ENCODE measurements at regions not wholly inside any gene's neighbourhood (a gene's known extent, or its start where the extent isn't known, plus 50 kb on each side); places are given as distances from the start of the nearest gene placed in this dataset.
A peak's percentile ranks its signal among the peaks of the same experiment; 100 is the strongest.

DNA sequence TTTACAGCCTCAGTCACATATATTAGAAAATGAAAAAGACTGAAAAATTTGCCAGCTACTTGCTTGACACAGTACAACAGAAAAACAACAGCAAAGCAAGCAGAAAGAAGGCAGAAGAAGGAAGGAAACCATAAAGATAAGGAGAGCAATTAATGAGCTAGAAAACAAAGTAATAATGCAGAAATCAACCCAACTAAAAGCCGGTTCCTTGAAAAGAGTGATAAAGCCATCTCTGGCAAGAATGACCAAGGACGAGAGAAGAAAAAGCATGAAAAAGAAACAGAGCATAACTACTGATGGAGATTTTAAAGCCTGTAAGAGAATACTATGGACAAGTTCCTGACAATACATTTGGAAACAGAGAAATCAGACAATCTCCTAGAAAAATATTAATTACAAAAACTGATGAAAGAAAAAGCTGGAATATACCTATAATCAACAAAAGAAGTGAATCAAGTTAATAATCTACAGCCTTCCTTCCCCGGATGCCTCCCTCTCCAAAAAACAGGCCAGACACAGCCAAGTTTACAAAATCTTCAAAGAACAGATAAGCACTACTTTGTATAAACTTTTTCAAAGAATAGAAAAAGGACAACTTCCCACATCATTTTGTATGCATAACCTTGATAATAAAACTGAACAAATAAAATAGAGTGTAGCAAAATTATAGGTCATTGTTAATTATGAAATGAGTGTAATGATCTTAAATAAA, 204.0 kb downstream of the BAMBI start:
- Histone ChIP-seq H3K36me3 (ENCODE audit: low read depth, missing control alignments) (no peaks in the 10 kb centered on the region), H3K9me3 (no peaks in the 10 kb centered on the region), H3K27ac (peak overlapping the region in 1 of 2 donors; percentile 8), H3K4me1 (peaks cover 14% of the 10 kb centered on the region), H3K27me3 (no peaks in the 10 kb centered on the region), H3K4me3 (no peak overlapping the region)
- intact Hi-C loops (cut with DNase I; ENCODE audit: low total_unique reads), result no loop called here
- DNase-seq, result no peak
- WGBS, 2 donors, result 19 to 36% methylated on average over 3 of the region's 3 CpGs
- TF ChIP-seq POLR2A (IDR thresholded peaks at IDR 0.05) (no peak), CTCF (IDR thresholded peaks at IDR 0.05) (no peak)

GRCh38 chr10:28883741-28884423, 206.6 kb downstream of the BAMBI start:
- intact Hi-C loops (cut with DNase I; ENCODE audit: low total_unique reads), result no loop called here
- H3K4me1 ChIP-seq, result peaks cover 14% of the 10 kb centered on the region
- 78 to 86% methylated on average over 8 of the region's 8 CpGs for WGBS, 2 donors

DNA sequence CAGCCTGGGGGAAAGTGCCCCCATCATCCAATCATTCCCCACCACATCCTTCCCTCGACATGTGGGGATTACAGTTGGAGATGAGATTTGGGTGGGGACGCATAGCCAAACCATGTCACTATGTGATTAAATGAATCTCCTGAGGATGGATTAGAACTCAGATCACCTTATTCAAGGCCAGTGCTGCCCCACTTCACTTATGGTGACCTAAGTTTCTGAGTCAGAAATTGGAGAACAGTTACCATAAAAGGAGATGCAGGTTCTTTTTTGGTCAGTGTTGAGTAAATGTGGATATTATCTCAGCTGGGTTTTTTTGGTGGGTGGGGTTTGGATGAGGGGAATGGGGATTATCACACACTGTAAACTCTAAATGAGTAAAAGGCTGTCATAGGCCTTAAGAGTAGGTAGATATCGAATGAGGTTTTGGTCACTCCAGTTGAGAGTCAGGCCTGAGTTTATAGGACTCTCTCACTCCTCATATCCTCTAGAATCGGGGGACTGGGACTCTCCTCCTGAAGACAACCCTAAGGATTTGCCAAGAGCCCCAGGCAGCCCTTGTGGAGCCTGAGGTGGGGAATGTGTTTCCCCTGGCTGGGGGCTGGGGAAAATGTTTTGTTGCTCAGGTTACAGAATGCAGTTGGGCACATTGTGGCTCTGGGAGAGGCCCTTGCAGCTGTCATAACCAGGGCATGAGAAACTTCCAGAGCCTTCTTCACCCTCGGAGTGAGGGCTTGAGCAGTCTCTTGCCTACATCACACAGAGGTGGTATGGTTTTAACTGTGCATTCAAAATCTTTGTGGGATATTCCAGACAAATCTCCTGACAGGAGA, 213.0 kb downstream of the BAMBI start:
- H3K4me3 ChIP-seq, result no peak overlapping the region
- intact Hi-C loops (cut with DNase I; ENCODE audit: low total_unique reads), result no loop called here
- TF ChIP-seq CTCF (IDR thresholded peaks at IDR 0.05) (no peak), POLR2A (IDR thresholded peaks at IDR 0.05) (no peak)

More at GRCh38 chr10:28883741-28884423, 206.6 kb downstream of the BAMBI start:
- no peak overlapping the region for H3K27ac ChIP-seq
- H3K4me3 ChIP-seq, result no peak overlapping the region
- H3K9me3 ChIP-seq, result no peaks in the 10 kb centered on the region
- DNase-seq, result no peak
- TF ChIP-seq CTCF (IDR thresholded peaks at IDR 0.05) (no peak), POLR2A (IDR thresholded peaks at IDR 0.05) (no peak)
- no peaks in the 10 kb centered on the region for H3K27me3 ChIP-seq
- no peaks in the 10 kb centered on the region for H3K36me3 ChIP-seq (ENCODE audit: low read depth, missing control alignments)

DNA sequence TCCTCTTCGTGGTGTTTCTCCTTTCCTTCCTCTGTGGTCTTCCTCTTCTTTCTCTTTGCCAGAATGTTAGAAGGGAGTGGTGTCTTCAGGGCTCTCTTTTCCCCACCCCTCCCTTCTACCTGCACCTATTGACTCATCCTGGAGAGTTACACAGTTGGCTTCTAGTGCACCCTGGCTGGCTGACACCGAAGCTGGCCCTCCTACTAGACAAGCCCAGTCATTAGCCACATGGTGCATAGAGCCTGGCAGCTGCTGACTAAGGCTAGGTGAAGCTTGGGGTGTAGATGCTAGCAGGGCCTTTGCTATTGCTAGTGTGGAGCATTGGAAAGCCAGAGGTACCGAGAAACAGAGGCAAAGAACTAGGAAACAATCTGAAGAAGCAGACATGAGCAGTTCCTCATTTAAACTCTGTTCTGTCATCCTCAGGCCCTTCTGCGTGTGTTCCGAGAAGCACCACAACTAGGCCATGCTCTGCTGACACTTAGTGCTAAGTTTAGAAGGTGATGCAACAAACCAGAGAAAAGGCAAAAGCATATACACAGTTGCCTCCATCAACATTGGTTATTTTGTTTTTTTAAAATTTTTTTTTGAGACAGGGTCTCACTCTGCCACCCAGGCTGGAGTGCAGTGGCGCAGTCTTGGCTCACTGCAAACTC, 213.9 kb downstream of the BAMBI start:
- Histone ChIP-seq H3K4me3 (no peak overlapping the region), H3K27me3 (no peaks in the 10 kb centered on the region), H3K4me1 (no peaks in the 10 kb centered on the region), H3K27ac (no peak overlapping the region), H3K36me3 (ENCODE audit: low read depth, missing control alignments) (no peaks in the 10 kb centered on the region), H3K9me3 (no peaks in the 10 kb centered on the region)
- 92 to 95% methylated on average over 6 of the region's 6 CpGs for WGBS, 2 donors
- no peak for TF ChIP-seq POLR2A (IDR thresholded peaks at IDR 0.05)
- no peak for TF ChIP-seq CTCF (IDR thresholded peaks at IDR 0.05)
- no peak for DNase-seq
- intact Hi-C loops (cut with DNase I; ENCODE audit: low total_unique reads), result no loop called here

More for the DNA sequence above, 213.0 kb downstream of the BAMBI start:
- DNase-seq, result no peak
- Histone ChIP-seq H3K9me3 (no peaks in the 10 kb centered on the region), H3K27ac (no peak overlapping the region), H3K36me3 (ENCODE audit: low read depth, missing control alignments) (no peaks in the 10 kb centered on the region), H3K27me3 (no peaks in the 10 kb centered on the region), H3K4me1 (no peaks in the 10 kb centered on the region)
- 94 to 96% methylated on average over 5 of the region's 5 CpGs for WGBS, 2 donors
